ENCODE measurements at regions not wholly inside any gene's neighbourhood (a gene's known extent, or its start where the extent isn't known, plus 50 kb on each side); places are given as distances from the start of the nearest gene placed in this dataset.
"Not testable (repeated sequence)": the region's sequence is repeated elsewhere in the genome, so short reads cannot be mapped to it uniquely, and the experiment has no call there.

DNA sequence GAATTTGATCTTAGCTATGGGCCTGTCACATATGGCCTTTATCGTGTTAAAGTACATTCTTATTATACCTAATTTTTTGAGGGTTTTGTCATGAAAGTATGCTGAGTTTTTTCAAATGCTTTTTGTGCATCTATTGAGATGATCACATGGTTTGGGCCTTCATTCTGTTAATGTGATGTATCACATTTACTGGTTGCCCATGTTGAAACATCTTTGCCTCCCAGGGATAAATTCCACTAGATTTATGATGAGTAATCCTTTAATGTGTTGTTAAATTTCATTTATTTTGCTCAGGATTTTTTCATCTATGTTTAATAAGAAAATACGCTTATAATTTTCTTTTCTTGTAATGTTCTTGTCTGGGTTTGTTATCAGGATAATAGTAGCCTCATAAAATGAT is 442.0 kb downstream of the MDFIC start:
- no peak for FAIRE-seq
- no peak for DNase-seq (ENCODE audit: insufficient read length, low spot score)

DNA sequence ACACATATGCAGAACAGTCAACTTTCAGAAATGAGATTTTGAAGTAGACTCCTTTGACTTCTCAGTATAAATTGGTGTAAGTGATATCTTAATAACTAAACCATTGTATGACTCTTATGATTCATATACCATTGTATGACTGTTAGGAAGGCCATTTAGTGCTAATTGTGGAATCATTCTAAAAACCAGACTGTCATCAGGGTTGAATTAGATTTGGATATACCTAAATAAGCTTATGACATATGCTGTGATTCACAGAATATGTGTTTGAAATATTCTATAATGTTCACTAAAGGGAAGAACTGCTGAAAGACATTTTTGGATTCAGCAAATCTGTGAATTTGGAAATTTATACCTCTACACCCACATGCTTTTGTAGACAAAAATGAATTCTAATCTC is 438.1 kb downstream of the MDFIC start:
- FAIRE-seq (no peak), DNase-seq (ENCODE audit: insufficient read length, low spot score) (no peak)

DNA sequence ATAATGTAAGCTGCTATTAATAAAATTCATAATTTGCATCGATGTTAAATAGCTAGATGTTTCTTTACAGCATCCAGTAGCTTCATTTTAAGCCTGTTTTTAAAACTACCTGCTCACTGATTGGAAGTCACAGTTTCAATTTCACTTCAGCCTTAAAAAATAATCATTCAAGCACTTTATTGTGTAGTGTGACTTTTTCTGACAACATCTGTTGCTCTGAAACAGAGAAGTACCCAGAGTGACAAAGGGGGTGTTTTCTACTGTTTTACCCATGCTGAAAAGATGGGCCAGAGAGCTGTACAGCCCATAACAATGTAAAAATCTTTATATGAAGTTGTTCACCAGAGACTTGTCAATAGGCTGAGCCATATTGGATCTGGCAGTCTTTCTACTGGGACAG is 437.2 kb downstream of the MDFIC start:
- DNase-seq (ENCODE audit: insufficient read length, low spot score): no peak
- FAIRE-seq: no peak

GRCh38 chr7:115357703-115357999 is 435.8 kb downstream of the MDFIC start:
- no peak for FAIRE-seq
- DNase-seq (ENCODE audit: insufficient read length, low spot score): no peak

DNA sequence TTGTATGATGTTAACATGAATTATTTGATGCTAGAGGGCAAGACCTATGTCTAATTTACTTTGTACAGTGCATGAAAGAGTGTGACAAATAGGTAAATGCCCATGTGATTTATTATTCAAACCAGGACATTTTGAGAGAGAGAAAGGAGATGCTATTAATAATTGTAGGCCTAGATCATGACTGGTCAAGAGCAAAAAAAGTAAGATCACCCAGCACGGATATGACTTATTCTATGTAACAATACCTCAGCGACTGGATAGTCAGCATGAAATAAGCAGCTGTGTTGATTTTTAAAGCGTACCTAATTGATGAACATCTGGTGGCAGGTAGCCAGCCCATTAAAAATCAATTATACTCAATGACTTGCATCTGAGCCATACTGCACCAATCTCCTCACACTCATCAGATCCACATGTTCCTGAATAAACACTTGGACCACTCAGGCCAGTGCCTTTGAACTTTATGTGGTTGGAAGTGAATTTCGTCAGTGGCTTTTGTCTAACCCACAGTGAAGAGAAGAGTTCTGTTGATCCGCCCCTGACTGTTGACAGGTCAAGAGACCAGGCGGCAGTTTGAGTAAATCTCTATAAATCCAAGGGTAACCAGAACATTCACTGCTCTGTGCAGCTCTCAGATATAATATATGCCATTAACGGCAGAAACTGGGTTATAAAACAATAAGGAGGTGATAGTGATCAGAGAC is 435.3 kb downstream of the MDFIC start:
- no peak for FAIRE-seq
- no peak for DNase-seq (ENCODE audit: insufficient read length, low spot score)

DNA sequence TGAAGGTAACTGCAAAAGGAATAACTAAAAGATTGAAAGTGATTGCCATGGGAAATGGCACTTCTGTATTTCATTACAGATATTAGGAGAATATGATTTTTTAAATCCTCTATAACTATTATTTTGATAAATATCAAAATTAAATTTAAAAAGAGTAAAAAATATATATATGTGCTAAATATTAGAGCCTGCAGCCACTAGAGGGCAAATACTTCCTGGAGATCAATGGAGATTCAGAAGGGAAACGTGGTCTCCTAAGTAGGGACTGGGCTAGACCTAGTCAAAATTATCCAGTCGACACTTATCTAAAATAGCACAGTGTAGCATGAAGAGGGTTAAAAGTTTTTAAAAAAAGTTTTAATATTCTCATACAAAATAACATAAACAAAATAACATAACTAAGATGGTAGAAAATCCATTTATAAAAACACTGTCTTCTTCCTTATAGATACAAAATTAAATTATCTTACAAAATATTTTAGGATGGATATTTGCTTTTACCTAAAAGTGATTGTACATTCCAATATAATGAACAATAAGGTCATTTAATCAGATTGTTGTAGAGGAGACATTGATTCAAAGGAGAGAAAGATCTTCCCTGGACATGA is 434.3 kb downstream of the MDFIC start:
- DNase-seq (ENCODE audit: insufficient read length, low spot score): no peak
- no peak for FAIRE-seq

GRCh38 chr7:115354925-115355324 is 433.0 kb downstream of the MDFIC start:
- FAIRE-seq (no peak), DNase-seq (ENCODE audit: insufficient read length, low spot score) (no peak)

DNA sequence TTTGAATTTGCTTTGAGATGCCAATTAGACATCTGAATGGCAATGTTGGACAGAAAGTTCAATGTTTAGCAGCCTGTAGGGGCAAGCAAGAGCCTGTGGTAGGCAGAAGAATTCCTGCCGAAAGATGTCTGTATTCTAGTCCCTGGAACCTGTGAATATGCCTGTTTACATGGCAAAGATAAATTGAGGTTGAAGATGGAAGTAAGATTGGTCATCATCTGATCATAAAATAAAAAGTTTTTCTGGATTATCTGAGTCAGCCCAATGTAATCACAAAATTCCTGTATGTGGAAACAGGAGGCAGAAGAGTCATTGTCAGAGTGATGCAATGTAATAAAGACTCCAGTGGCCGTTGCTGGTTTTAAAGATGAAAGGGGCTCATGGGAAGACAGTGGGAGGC is 430.5 kb downstream of the MDFIC start:
- DNase-seq (ENCODE audit: insufficient read length, low spot score) (no peak), FAIRE-seq (no peak)

- DNase-seq (ENCODE audit: insufficient read length, low spot score) (no peak), FAIRE-seq (no peak)
Measured at GRCh38 chr7:115350764-115351163, 428.9 kb downstream of the MDFIC start.

DNA sequence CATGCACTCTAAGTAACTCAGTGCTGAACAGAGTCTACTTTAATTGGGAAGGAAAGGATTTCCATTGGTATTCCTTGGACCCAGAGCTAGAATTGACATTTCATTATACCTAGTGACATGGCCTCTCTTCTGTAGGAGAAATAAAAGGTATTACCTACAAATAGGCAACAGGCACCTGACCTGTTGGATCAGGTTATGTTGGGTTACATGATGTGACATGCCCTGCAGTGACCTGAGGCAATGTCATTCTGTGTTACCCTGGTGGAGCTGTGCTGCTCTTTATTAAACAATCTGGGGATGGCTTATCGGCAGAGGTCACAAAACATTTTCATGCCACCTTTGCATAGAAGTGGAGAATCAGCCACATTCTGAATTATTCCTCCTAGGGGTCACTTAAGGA is 427.7 kb downstream of the MDFIC start:
- FAIRE-seq: no peak
- DNase-seq (ENCODE audit: insufficient read length, low spot score): no peak

GRCh38 chr7:115346685-115347084 is 424.8 kb downstream of the MDFIC start:
- DNase-seq (ENCODE audit: insufficient read length, low spot score) (no peak), FAIRE-seq (no peak)

- DNase-seq (ENCODE audit: insufficient read length, low spot score): no peak
- FAIRE-seq: peak; percentile 44
Measured at GRCh38 chr7:115340828-115341227, 418.9 kb downstream of the MDFIC start.

DNA sequence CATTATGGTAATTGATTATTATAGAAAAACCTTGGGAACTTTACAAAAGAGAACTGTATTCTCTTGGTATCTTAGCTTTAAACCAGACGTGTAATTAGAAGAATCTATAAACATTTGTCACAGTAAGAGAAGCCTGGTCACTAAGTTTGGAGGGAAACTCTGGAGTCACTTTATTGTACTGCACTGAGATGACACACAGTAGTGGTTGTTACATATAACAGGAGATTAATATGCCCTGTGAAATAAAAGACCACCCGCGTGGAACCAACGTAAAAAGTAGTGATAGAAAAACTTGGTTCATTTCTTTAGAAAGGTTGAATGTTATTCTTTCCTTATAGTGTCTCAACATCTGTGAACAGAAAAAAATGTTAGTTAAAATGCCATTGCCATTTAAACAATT is 416.1 kb downstream of the MDFIC start:
- DNase-seq (ENCODE audit: insufficient read length, low spot score) (no peak), FAIRE-seq (no peak)

GRCh38 chr7:115332691-115333090 is 410.8 kb downstream of the MDFIC start:
- FAIRE-seq (no peak), DNase-seq (ENCODE audit: insufficient read length, low spot score) (no peak)

GRCh38 chr7:115329006-115329405 is 407.1 kb downstream of the MDFIC start:
- DNase-seq (ENCODE audit: insufficient read length, low spot score): no peak
- no peak for FAIRE-seq

DNA sequence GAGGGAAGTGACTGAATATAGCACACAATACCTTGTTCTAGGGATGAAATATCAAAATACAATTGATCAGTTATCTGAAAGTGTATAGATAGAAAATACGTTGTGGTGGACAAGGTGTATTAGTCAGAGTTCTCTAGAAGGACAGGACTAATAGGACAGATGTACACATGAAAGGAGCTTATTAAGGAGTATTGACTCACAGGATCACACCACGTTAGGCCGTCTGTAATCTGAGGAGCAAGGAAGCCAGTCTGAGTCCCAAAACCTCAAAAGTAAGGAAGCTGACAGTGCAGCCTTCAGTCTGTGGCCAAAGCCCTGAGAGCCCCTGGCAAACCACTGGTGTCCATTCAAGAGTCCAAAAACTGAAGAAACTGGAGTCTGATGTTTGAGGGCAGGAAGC is 406.1 kb downstream of the MDFIC start:
- DNase-seq (ENCODE audit: insufficient read length, low spot score) (no peak), FAIRE-seq (no peak)

DNA sequence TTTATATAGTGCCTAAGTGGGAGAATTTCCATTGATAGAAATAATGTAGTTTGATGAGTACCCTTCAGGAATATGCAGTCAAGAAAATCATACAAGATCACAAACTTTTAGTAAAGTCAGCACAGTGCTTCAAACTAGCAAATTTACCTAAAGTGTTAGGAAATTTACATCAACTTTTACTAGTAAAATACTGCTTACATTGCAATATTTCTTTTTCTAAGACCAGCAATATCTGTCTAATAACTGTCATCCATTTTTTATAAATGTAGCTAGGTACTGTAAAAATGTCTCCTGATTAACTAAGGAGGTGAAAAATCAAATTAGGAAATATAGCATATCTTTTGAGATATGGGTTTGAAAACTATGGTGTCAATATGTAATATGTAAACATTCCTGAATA is 405.4 kb downstream of the MDFIC start:
- no peak for FAIRE-seq
- no peak for DNase-seq (ENCODE audit: insufficient read length, low spot score)

DNA sequence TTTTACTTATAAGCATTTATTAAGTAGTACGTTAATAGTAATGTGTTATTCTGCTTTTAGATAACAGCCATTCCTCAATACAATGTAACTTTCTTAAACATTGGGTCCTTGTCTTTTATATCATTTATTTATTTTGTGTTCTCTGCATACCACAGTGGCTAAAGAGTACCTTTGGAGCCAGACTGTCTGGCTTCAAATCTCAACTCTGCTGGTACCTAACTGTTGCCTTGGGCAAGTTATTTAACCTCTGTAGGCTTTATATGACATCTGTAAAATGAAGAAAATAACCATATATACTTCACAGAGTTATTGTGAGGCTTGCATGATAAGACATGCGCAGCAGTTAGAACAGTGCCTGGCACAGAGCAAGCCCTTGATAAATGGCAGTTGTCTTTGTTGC is 397.6 kb downstream of the MDFIC start:
- DNase-seq (ENCODE audit: insufficient read length, low spot score) (no peak), FAIRE-seq (no peak)

GRCh38 chr7:115310316-115310715 is 388.4 kb downstream of the MDFIC start:
- FAIRE-seq; DNase-seq (ENCODE audit: insufficient read length, low spot score): not testable (repeated sequence)

DNA sequence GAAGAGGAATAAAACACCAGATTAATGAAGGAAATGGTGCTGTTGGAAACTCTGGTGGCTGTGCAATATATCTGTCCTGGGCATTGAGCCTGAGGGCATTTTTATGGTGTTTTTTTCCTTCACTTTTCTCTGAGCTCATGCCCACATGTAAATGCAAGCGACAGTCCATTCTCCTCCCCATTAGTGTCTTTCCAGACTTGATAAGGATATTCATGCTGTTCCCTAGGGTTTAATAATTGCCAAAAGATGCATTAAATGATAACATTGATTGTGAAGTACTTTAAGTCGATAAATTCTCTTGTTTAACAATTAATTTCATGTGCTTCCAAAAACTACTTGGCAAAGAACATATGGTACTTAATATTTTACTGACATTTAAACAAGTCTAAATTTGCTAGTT is 384.7 kb downstream of the MDFIC start:
- FAIRE-seq (no peak), DNase-seq (ENCODE audit: insufficient read length, low spot score) (no peak)

DNA sequence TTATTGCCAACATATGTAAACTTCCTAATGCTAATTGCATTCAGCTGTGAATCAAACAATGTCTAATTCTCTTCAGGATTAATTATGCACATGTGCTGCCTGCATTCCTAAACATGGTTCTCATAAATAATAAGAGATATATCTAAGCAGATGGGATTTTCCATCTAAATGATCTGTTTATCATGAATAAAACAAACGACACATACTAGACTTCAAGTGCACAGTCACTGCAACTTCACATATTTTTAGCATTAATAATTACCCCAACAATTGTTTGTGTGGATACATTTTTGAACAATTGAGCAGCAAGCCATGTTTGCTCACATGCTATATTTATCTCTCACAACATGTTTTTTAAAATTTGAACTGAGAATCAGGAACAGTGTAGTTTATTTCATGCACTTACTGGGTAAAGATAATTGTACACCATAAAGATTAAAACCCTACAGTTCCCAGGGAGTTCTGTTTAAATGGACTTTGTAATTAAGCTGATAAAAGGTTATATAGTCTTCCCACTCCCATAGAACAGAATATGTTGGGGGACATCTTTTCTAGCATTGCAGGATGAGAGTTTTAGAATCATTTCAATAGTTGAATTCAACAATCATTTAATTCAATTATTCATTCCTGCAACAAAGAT is 378.5 kb downstream of the MDFIC start:
- DNase-seq (ENCODE audit: insufficient read length, low spot score) (no peak), FAIRE-seq (no peak)

- FAIRE-seq: no peak
- DNase-seq (ENCODE audit: insufficient read length, low spot score): no peak
Measured at GRCh38 chr7:115299397-115300037, 377.6 kb downstream of the MDFIC start.

All from GM19239 (cell line).